Mucosa of descending colon (tissue), 3 donors: ENCODE measurements at regions not wholly inside any gene's neighbourhood (a gene's known extent, or its start where the extent isn't known, plus 50 kb on each side); places are given as distances from the start of the nearest gene placed in this dataset.

ENCODE experiments used
- ATAC-seq: fragments of 200-7000 bp; cut with Tn5 transposase; one replicate; pipeline ENCODE4 v1.9.1; 2020; ENCODE audit warnings: mild to moderate bottlenecking, moderate library complexity
- DNase-seq, 3 donors: peaks; one replicate each; pipeline ENCODE4 v3.0.0-alpha.2; 2020
- H3K36me3 ChIP-seq: fragments of 200-600 bp; one replicate; pipeline ENCODE4 v1.8.0; 2021; ENCODE audit warnings: low read depth, mild to moderate bottlenecking
- H3K4me1 ChIP-seq: fragments of 200-600 bp; one replicate; pipeline ENCODE4 v1.8.0; 2021; ENCODE audit warnings: low read depth, mild to moderate bottlenecking
- H3K4me3 ChIP-seq: fragments of 200-600 bp; one replicate; pipeline ENCODE4 v1.8.0; 2021; ENCODE audit warnings: mild to moderate bottlenecking
- H3K9me3 ChIP-seq: fragments of 200-600 bp; one replicate; pipeline ENCODE4 v1.8.0; 2021; ENCODE audit warnings: mild to moderate bottlenecking
- intact Hi-C, 2 donors: fragments of 100-400 bp; cut with DNase I in 1 of 2; cut with micrococcal nuclease in 1 of 2; formaldehyde crosslinking; loops; one replicate each; pipeline versions ENCODE4 v1.11.0 to v1.11.1; 2022; cut with DNase I, micrococcal nuclease
- TF ChIP-seq, protein P1 (sequence below): fragments of 200-600 bp; IDR thresholded peaks from one replicate; pipeline ENCODE4 v1.8.0; 2022; ENCODE audit warnings: antibody characterized with exemption, mild to moderate bottlenecking
- donor health status: DM: no; HTN: no; CAD: no; lungs with moderate emphysema.
- donor health status: DM: no; HTN: no; CAD: no.
- donor health status: DM: no; HTN: yes; CAD: no.

DNA sequence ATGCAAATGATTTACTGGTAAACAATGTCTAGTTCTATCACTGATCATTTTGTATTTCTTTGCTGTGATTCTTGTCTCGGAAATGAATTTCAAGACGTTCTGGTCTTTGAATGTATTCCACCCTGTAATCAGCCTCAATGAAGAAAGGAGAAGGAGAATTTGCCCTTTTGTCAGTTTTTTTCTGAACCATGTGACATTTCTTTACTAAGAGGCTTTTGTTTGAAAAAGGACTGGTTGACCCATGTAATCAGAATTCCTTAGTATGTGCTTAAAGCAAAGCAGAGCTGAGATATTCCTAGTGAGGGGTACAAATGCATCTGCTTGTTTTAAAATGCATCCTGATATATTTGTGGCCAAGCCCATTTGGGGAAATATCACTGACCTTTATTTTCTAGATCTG, 581.6 kb downstream of the ETV1 start:
- no peak overlapping the region for H3K4me3 ChIP-seq
- no peak for ATAC-seq
- H3K9me3 ChIP-seq = no peaks in the 10 kb centered on the region
- intact Hi-C loops = no loop called here
- DNase-seq = no peak
- no peaks in the 10 kb centered on the region for H3K36me3 ChIP-seq
- no peaks in the 10 kb centered on the region for H3K4me1 ChIP-seq
- TF ChIP-seq, protein P1, sequence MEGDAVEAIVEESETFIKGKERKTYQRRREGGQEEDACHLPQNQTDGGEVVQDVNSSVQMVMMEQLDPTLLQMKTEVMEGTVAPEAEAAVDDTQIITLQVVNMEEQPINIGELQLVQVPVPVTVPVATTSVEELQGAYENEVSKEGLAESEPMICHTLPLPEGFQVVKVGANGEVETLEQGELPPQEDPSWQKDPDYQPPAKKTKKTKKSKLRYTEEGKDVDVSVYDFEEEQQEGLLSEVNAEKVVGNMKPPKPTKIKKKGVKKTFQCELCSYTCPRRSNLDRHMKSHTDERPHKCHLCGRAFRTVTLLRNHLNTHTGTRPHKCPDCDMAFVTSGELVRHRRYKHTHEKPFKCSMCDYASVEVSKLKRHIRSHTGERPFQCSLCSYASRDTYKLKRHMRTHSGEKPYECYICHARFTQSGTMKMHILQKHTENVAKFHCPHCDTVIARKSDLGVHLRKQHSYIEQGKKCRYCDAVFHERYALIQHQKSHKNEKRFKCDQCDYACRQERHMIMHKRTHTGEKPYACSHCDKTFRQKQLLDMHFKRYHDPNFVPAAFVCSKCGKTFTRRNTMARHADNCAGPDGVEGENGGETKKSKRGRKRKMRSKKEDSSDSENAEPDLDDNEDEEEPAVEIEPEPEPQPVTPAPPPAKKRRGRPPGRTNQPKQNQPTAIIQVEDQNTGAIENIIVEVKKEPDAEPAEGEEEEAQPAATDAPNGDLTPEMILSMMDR = no peak

DNA sequence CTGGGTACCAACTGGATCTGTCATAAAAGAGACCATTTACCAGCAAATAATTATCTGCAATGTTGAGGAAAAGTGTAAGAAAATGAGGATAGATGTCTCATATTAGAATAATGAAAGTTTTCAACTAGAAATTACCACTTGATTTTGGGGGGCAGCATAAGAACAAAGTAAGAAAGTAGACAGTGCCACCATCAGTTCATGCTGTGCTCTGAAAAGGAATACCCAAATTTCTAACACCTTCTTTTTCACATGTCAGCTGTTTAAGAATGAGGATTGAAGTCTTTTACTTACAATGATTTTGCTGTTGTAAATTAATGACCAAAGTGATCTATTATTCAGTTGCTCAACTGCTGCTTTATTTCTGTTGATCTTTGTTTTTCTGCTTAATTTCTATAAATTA, 578.3 kb downstream of the ETV1 start:
- H3K9me3 ChIP-seq = no peaks in the 10 kb centered on the region
- DNase-seq (no peak), ATAC-seq (no peak)
- TF ChIP-seq, protein P1 = no peak
- no peak overlapping the region for H3K4me3 ChIP-seq
- intact Hi-C loops = no loop called here
- no peaks in the 10 kb centered on the region for H3K4me1 ChIP-seq
- no peaks in the 10 kb centered on the region for H3K36me3 ChIP-seq

DNA sequence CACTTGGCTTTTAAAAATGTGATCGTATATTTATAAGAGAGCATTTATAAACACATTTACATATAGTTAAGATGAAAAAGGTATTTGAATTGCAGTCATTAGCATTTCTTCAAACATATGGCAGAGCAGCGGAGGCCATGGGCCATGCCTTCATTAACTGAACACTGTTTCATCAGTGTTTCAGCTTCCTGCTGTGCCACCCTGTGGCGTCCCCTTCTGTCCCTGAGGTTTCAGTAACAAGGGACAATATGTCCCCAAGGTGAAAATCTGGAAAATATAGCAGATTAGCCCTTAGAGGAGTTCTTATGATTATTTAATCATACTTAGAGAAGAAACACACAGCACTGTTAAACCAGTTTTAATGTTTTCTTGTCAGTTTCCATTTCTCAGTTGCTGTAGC, 577.8 kb downstream of the ETV1 start:
- Histone ChIP-seq H3K4me1 (no peaks in the 10 kb centered on the region), H3K9me3 (no peaks in the 10 kb centered on the region), H3K36me3 (no peaks in the 10 kb centered on the region), H3K4me3 (no peak overlapping the region)
- TF ChIP-seq, protein P1 = no peak
- ATAC-seq = no peak
- intact Hi-C loops = no loop called here
- DNase-seq = no peak

DNA sequence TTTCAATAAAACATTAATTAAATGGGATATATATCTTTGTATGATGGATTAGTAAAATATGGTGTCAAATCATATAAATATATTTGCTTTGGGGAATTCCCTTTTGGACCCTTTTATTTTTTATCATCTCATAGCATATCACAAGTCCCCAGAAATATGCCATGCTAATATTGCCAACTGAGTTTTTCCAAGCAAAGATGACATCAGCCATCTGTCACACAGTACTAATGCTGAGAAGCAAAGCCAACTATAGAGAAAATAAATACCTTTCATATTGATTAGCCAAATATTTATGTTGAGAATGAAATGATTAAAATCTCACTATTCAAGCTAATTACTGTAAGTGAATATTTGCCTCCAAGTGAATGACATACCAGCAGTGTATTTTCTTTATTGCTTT, 575.3 kb downstream of the ETV1 start:
- H3K4me1 ChIP-seq = no peaks in the 10 kb centered on the region
- H3K9me3 ChIP-seq = no peaks in the 10 kb centered on the region

DNA sequence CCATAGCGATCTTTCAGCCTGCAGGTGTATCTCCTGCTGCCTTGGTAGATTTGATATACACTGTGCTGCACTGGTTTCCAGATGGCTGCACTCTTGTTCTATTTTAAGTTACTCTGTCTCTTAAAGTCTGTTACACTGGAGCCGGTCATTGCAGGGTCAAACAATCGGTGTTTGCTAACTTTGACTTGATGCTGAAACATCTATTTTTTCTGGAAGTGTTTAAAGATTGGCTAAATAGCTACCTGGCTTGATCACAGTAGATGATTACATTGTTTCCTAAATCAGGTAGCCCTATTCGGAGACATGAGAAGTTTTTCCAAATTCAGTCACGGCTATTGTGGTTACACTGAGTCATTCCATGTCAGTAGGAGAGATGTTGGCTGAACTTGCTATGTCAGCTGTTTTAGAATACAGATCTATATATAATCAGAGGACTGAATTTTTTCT, 574.8 kb downstream of the ETV1 start:
- Histone ChIP-seq H3K36me3 (no peaks in the 10 kb centered on the region), H3K9me3 (no peaks in the 10 kb centered on the region), H3K4me3 (no peak overlapping the region), H3K4me1 (no peaks in the 10 kb centered on the region)
- ATAC-seq (no peak), DNase-seq (no peak)
- intact Hi-C loops = no loop called here
- TF ChIP-seq, protein P1 = no peak

More for the DNA sequence above, 575.3 kb downstream of the ETV1 start:
- H3K36me3 ChIP-seq = no peaks in the 10 kb centered on the region
- H3K4me3 ChIP-seq = no peak overlapping the region
- DNase-seq (no peak), ATAC-seq (no peak)
- intact Hi-C loops = no loop called here
- TF ChIP-seq, protein P1 = no peak

DNA sequence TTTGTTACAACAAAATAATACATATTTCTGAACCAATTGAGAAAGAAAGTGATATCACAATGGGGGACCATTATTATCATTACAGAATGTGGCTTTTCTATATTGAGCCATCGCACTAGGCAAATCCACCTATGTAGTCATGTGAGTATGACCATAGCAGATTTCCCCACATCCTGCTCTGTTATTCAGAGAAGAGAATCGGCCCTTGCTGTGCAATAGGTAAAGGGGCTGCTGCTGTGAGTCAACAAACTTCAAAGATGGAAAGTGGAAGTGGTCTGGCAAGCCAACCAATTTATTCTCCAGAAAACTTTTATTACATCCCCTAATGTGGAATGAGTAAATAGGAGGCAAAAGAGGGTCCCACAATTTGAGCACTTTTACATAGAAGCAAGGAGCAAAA, 573.4 kb downstream of the ETV1 start:
- ATAC-seq (no peak), DNase-seq (no peak)
- TF ChIP-seq, protein P1 = no peak
- Histone ChIP-seq H3K36me3 (no peaks in the 10 kb centered on the region), H3K4me1 (no peaks in the 10 kb centered on the region), H3K4me3 (no peak overlapping the region), H3K9me3 (no peaks in the 10 kb centered on the region)
- intact Hi-C loops = no loop called here
